NCI-H446 treated with DMSO at 0.1 percent for 48 hours (cell line): ENCODE measurements at regions not wholly inside any gene's neighbourhood (a gene's known extent, or its start where the extent isn't known, plus 50 kb on each side); places are given as distances from the start of the nearest gene placed in this dataset.
A peak's percentile ranks its signal among the peaks of the same experiment; 100 is the strongest.
"Not testable (repeated sequence)": the region's sequence is repeated elsewhere in the genome, so short reads cannot be mapped to it uniquely, and the experiment has no call there.

Source experiments
- DNase-seq: peaks from one replicate; lab custom pipeline; 2025; lab: John Stamatoyannopoulos, UW

GRCh38 chr13:50387051-50387581, 371.9 kb downstream of the KCNRG start:
- peak; percentile 81 for DNase-seq

- no peak for DNase-seq
Observed at GRCh38 chr13:50388481-50388880, 373.2 kb downstream of the KCNRG start.

- peak; percentile 71 for DNase-seq
Observed at GRCh38 chr13:50389726-50390125, 374.5 kb downstream of the KCNRG start.

DNA sequence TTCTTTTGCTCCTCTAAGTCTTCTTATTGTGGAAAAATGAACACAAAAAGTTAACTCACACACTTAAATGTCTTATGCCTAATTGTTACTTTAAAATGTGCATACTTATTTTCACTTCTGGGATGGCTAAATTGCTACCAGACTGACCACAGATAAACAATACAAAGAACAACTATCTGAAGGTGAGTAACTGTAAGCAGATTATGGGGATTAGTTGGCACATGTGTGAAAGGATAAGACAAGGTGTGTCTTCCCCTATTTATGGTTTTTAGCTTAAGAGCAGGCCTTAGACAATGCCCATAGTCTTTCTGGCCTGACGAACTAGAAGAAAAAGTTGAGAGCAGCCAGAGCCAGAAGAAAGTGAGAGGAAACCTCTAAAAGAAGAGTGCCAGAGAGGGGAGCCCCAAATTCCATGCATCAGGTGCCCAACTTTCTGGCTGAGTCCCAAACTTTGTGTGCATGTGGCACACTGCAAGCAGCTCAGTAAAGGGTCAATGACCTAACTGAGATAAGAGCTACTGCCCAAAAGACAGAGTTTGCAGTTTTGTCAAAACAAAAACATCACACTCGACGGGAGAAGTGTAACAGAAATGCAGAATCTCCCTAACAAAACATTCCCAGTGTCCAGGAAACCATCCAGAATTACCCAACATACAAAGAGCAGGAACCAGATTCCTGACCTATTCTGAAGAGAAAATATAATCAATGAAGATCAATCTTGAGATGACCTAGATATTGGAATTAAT, 375.4 kb downstream of the KCNRG start:
- DNase-seq = no peak

DNA sequence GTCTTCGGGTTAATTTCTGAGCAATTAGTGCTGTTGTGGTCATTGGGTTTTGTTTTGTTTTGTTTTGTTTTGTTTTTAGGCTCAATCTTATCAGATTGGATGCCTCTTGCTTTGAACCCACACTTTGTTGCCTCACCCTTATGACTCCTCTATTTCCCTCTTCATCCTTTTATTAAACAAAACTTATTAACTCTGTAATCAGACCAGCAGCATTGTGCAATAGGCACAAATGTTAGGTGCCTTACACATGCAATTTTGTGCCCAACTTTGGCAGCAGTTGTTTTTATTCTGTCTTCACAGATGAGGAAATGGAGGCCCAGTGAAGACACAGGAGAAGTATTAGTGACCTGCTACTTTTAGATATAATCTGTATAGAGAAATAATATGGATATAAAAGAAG, 377.7 kb downstream of the KCNRG start:
- no peak for DNase-seq

DNA sequence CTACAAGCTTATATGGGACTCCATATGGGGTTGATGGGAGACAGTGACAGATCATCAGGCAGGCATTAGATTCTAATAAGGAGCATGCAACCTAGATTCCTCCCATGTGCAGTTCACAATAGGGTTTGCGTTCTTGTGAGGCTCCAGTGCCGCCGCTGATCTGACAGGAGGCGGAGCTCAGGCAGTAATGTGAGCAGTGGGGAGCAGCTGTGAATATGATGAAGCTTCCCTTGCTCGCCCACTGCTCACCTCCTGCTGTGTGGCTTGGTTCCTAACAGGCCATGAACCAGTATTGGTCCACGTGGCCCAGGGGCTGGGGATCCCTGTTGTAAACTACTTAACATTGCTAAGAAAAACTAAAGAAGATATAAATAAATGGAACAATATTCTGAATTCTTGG, 378.4 kb downstream of the KCNRG start:
- DNase-seq = peak; percentile 58

DNA sequence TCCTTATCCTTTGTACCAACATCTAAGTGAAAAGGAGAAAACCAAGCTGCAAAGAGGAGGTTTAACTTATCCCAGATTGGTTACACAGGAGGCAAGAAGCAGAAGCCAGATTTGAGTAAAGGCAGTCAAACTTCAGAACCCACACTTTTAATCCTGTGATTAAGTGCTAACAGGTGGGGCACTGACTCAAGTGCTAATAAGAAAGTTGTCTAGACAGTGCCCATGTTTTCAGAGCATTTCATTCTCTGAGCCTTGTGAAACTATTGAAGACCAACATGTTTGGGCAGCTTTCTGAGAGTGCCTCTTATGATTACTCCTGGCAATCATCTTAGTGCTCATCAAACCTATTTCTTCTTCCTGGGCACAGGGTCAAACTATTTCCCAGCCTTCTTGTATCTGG, 380.8 kb downstream of the KCNRG start:
- peak; percentile 38 for DNase-seq

DNA sequence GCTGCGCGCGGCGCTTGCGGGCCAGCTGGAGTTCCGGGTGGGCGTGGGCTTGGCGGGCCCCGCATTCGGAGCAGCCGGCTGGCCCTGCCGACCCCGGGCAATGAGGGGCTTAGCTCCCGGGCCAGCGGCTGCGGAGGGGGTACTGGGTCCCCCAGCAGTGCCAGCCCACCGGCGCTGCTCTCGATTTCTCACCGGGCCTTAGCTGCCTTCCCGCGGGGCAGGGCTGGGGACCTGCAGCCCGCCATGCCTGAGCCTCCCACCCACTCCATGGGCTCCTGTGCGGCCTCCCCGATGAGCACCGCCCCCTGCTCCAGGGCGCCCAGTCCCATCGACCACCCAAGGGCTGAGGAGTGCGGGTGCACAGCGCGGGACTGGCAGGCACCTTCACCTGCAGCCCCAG, 381.4 kb downstream of the KCNRG start:
- DNase-seq = not testable (repeated sequence)

DNA sequence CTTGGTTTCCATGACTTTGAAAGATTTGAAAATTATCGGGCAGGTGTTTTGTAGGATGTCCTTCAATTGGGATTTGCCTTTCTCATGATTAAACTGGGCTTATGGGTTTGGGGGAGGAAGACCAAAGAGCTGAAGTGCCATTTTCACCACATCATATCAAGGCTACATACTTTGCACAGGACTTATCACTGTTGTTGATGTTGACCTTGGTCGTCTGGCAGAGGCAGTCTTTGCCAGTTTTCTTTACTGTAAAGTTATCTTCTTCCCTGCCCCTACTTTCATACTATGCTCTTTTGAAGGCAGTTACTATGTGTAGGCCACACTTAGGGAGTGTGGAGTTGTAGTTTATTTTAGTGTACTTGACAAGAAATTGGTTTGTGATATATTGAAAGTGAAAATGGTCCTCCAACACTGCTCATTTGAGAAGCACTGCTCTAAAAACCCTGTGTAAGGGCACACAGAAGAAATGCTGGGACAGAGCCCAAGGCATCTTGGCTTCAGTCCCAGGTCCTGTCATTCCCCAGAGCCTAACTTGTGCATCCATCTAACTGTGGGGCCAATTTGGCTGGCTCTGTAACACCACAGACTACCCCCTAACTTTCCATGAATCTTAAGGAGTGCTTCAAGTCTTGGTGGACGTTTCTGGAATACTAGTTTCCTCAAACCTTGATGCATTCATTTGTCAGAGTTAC, 384.9 kb downstream of the KCNRG start:
- peak; percentile 84 for DNase-seq

GRCh38 chr13:50401049-50401505, 385.8 kb downstream of the KCNRG start:
- peak; percentile 97 for DNase-seq

GRCh38 chr13:50401721-50402465, 386.6 kb downstream of the KCNRG start:
- peak; percentile 48 for DNase-seq

DNA sequence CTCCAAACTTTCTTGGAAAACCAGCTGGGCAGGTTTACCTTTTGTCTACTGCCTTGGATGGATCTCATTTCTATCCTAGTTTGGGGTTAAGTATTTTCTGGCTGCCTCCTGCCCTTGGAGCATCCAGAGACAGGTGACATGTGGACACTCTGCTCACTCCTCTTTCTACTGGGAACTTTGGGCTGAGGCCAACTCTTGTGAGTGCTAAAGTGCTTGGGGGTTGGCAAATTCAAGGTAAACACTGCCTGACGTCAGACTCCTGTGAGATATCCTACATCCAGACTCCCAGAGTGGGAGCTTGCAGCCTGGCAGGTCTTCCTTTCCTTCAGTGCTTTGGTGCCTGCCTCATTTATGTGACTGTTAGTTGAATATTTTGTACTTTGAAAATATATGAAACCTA, 388.1 kb downstream of the KCNRG start:
- DNase-seq = peak; percentile 64

- no peak for DNase-seq
Observed at GRCh38 chr13:50404116-50404515, 388.9 kb downstream of the KCNRG start.

DNA sequence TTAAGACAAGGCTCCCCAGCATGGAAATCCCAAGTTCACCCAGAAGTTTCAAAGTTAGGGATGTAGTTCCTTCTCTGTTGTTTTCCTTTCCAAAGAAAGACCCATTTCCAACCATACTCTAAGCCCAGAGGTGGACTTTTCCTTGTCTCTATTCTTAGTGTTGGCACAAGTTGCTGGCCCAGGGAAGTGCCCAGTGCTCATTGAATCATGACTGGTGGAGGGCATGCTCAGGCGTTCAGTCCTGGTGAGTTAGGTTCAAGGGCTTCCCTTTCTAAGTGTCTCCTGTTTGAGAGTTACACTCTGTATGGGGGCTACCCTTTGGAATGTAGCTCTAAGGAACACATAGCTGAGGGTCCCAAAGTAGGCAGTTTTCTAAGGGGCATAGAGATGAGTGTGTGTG, 389.5 kb downstream of the KCNRG start:
- DNase-seq = peak; percentile 2

DNA sequence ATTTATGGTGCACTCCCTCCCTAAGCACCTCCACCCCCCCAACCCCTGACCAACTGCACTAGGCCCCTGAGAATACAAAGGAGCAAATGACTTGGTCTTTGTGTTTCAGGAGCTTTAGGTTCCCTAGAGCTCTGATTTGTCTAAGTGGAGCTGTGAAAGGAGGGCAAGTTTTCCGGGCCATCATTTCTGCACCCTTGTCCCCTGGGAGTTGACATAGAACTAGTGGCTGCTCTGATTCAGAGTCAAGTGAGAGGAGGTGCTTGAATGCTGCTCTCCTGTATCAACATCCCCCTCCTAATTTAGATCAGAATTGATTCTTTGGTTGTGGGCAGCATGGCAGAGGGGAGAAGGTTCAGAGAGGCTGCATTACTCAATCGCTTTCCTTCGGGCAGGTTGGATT, 391.6 kb downstream of the KCNRG start:
- DNase-seq = no peak

DNA sequence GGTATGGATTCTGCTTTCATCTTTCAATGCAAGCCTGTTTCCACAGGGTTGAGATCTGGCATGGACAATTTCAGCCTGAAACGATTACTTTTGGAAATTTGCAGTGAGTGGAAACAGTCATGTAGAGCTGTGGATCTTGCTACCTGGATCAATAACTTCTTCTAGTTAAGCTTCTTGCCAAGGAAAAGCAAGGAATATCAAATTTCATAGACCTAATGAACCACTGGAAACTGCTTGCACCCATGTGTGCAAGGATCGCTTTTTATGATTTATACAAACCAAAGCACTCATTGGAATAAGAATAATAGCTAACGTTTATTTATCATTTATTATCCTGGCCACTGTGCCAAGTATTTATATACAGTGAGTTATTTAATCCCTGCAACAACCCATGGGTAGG, 392.8 kb downstream of the KCNRG start:
- no peak for DNase-seq

DNA sequence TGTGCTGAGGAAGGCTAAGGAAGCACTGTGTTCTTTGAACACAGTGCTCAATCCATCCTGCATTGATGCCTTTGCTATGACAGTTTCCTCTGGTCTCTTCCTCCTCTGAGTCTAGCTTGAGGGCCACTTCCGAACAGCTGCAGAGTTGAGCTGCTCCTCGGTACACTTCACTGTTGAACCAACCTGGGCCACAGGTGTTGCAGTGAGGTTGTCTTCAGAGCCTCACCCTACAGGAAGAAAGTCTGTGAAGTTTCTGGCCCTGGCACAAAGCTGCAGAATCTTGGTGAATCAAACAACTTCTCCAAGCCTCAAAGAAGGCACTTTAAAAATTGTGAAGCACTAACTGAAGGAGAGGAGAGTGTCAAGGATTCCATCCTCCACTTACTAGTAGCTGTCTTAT, 394.0 kb downstream of the KCNRG start:
- DNase-seq = no peak

- peak; percentile 35 for DNase-seq
Observed at GRCh38 chr13:50410921-50411746, 395.9 kb downstream of the KCNRG start.

- DNase-seq = no peak
Observed at GRCh38 chr13:50412046-50412617, 396.9 kb downstream of the KCNRG start.

DNA sequence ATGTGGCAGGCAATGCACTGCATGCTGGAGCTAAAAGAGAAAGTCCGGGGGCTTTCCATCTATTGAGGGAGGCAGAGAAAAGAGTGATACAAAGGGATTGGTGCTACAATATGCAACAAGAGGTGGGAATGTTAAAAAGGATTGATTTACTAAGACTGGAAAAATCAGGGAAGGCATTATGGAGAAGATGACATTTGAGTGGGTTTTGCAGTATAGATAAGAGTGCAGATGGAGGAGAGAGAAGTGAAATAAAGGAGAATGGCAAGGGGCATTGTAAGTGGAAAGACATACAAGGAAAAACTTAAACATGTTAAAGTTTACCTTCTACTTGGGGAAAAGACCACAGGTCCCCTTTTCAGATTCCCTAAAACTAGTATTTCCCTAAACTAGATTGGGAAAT, 399.4 kb downstream of the KCNRG start:
- no peak for DNase-seq

DNA sequence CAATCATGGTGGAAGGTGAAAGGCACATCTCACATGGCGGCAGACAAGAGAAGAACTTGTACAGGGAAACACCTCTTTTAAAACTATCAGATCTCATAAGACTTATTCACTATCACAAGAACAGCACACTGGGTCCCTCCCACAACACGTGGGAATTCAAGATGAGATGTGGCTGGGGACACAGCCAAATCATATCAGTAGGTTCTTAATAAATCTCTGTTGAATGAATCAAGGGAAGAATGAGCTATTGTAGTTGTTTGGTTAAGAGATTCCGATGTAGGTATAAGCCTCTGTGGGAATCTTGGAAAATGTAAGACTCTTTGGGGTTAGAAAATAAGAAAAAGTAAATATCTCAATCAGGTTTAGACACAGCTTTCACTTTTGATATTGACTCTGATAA, 400.2 kb downstream of the KCNRG start:
- DNase-seq = no peak
